HTR-8/SVneo (cell line): ENCODE measurements at regions not wholly inside any gene's neighbourhood (a gene's known extent, or its start where the extent isn't known, plus 50 kb on each side); places are given as distances from the start of the nearest gene placed in this dataset.
A peak's percentile ranks its signal among the peaks of the same experiment; 100 is the strongest.

Experiments used
- DNase-seq: peaks from one replicate; pipeline ENCODE4 v3.0.0; 2011; ENCODE audit warnings: low spot score, mixed read lengths; ENCODE audit not compliant: insufficient read length
- FAIRE-seq: peaks from 2 replicates; lab custom pipeline; 2011; peaks lifted over from hg19 to GRCh38; lab: Jason Lieb, UNC

DNA sequence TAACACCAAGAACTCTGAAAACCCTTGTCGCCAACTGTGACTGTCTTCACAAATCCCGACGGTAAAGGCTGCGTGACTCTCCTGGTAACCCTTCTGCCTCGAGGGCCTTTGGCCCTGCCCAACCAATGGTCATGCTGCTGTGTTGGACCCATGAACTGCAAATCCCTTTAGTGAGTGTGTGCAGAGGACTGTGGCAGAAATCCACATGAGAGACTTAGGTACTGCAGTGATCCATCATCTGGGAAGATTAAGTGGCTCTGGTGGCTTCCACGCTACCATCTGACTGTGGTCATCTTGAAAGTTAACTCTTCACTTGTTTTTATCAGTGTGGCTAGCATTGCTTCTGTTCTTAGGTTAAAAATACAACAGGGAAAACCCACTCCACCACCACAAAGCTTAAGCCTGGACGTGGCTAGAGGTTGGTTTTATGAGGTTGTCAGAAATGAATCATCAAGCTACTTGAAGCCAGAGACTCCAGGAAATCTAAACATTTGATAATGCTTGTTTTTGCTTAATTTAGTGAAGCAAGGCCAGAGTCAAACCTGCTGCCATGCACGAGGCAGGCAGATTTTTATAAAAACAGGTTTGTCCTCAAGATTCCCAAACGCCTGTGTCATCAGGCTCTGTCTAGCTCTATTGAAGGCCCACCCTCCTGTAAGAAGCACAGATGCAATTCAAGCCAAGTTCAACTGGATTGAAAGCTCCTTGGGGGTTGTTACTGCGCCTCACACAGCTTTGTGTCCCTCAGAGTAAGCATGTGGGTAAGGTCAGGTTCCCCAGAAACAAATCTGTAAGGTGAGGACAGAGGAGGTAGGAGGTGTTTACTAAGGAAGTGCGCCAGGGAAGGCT lies 52.7 kb upstream of the ERCC6L2 start:
- FAIRE-seq (no peak), DNase-seq (peak; percentile 61)

DNA sequence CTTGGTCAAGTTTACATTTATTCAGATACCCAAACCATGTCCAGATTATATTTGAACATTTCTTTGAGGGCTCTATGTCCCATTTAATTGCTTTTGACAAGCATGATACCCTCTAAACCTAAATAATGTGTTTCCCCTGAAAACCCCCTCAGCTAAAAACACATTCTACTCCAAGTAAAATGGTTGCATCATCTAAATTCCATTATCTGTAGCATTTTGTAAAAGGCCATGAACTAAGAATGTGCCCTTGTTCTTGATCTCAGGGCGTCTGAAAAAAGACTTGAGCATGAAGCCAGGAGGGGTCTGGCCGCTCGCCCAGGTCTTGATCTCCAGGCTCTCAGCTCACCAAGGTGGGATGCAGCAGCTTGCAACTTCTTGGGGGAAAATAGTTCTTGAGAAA lies 53.5 kb upstream of the ERCC6L2 start:
- no peak for FAIRE-seq
- no peak for DNase-seq

DNA sequence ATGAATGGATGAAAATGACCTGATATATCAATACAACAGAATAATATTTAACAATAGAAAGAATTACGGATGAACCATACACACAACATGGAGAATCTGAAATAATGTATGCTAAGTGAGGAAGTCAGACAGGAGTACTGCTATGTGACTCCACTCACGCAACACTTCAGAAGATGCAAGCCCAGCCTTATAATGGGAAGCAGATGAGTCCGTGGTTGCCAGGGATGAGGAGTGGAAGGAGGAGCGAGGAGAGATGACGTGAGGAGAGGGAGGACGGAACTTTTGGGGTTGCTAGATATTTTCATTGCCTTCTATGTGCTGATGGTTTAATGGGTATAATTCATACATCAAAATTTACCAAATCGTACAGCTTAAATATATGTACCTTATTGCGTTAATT lies 55.4 kb upstream of the ERCC6L2 start:
- no peak for DNase-seq
- no peak for FAIRE-seq

DNA sequence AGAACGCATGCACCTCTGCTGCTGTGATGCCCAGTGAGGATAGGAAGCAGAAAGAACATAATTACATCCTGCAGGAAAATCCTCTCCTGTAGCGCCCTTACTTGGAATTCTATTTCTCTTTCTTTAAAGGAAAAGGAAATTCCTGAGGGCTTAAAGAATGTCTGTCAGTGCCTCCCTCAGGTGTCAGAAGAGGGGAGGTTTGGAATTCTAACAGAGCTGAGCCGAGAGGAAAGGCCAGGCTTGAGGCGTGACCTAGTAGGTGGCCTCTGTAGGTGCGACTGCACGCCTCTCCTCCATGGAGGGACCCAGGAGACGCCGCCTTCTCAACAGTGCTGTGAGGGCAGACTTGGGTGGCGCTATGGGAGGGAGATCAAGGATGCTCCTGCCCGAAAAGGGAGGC lies 55.9 kb upstream of the ERCC6L2 start:
- FAIRE-seq (no peak), DNase-seq (no peak)

DNA sequence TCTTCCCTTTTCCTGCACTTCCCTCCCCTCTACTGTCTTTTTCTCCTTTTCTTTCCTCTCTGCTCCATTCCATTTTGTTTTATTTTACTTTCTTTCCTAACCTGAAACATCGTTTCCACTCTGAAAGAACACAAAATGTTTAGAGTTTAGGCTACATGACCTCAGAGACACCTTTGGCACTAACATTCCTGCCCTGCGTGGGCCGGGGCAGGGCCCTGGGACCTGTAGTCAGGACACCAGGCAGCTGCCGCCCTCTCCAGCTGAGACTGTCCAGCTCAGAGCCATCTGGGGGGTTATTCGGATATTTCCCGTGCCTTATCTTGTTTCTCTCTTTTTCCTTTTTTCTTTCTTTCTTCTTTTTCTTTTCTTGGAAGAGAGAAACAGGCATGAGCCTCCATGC lies 58.3 kb upstream of the ERCC6L2 start:
- no peak for FAIRE-seq
- DNase-seq, result no peak

DNA sequence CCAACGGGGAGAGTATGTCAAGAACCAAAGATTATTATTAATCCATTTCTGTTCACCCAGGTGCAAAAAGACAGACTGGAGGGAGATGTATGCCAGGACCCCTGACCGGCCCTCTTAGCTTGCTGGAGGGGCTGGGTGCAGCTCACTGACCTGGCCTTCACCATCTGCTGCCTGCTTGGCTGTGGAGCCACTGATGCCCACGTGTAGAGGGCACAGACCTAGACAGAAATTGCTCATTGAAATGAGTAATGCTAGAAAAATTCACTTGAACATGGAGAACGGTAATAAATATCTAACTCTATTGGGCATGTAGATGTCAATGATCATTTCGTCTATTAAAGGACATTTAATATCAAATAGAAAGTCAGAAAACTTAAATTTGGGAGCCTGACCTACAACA lies 58.8 kb upstream of the ERCC6L2 start:
- DNase-seq (no peak), FAIRE-seq (no peak)

DNA sequence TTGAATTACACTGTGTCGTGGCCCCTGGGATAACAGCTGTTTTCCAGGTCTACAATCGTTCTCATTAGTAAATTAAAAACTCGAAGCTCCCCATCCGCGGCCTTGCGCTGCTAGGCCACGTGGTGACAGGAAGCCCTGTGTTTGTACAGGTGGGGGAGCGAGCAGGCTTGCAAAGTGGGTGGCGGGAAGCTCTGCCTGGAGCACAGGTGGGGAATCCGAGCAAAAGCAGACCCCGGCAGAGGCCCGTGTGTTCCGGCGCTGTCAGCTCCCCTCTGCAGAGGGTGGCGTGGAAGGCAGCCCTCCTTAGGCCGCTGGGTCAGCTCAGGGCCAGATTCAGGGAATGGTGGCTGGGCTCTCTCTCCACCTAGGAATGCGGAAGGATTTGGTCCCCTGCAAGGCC lies 59.5 kb upstream of the ERCC6L2 start:
- DNase-seq (no peak), FAIRE-seq (no peak)

DNA sequence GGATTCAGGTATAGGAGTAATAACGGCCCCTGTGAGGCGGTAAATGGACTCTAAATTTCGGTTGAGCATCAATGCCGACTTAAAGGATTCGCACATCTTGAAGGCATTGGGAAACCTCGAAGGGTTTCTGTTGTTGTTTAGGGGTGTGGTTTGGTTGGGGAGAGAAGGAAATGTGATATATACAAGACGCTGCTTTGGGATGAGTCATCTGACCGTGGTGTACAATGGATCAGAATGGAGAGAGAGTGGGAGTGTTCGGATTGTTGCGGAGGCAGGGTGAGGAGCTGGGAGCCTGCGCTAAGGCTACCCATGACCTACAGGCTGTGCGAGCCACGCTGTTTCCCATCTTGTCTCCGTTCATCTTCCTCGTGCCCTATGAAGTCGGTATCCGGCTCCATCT lies 60.4 kb upstream of the ERCC6L2 start:
- FAIRE-seq, result no peak

DNA sequence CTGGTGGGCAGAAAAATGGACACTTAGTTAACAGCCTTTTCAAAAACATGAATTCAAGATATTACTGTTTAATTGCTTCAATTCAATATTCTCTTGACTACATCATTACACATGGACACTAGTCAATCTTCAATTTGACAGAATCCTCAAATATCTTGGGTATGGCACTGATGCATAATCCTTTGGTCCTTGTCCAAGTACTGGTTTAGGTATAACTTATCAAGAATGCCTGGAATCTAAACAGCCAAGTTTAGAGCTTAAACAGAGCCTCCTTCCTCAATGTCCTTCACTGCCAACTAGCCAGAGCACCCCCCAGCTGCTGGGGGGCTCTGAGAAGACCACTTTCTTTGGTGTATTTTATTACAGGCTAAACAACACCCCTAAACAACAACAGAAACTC lies 61.6 kb upstream of the ERCC6L2 start:
- DNase-seq (no peak), FAIRE-seq (no peak)

More for the DNA sequence above, 60.4 kb upstream of the ERCC6L2 start:
- peak; percentile 69 for DNase-seq

DNA sequence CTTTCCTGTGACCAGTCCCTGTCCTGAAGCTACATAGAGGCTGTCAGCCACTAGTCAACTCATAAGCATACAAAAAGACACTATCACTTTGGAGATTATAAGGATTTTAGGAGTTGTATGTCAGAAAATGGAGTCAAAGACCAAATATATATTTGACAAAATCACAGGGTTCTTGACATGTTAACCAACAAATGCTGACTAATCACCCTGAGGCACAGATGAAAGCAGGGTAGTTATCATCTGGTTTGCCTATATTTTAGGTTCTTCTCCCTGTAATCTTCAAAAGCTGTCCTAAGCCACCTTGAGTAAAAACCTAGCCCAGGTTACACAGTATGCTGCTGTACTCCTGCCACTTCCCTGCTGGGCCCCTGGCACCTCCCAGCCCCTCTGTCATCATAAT lies 64.7 kb upstream of the ERCC6L2 start:
- DNase-seq (no peak), FAIRE-seq (no peak)

DNA sequence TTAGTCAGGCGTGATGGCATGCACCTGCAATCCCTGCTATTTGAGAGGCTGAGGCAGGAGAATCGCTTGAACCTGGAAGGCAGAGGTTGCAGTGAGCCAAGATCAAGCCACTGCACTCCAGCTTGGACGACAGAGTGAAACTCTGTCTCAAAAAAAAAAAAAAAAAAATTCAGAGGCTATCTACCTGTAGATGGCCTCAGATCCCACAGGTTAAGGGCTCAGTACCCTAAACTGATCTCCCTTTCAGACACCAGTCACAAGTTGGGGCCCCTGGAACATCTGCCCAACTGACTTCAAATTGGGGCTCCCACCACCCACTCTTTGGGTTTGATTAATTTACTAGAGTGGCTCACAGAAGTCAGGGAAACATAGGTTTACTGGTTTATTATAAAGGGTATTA lies 65.4 kb upstream of the ERCC6L2 start:
- FAIRE-seq (no peak), DNase-seq (no peak)

DNA sequence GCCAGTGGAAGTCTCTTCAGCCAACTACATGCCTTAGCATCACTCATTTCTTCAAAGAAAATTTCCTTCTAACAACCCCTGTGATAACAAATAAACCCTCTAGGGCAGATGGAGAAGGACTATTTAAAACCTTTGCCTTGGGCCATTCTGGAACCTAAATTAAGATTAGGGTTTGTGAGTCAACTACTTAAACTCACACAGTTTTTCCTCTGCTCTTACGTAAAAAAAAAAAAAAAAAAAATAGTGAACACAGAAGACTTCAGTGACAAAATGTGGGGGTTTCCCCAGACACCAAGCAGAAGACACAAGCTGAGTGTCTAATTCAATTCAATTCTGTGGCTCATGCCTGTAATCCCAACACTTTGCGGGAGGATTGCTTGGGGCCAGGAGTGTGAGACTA lies 65.8 kb upstream of the ERCC6L2 start:
- DNase-seq (no peak), FAIRE-seq (no peak)

DNA sequence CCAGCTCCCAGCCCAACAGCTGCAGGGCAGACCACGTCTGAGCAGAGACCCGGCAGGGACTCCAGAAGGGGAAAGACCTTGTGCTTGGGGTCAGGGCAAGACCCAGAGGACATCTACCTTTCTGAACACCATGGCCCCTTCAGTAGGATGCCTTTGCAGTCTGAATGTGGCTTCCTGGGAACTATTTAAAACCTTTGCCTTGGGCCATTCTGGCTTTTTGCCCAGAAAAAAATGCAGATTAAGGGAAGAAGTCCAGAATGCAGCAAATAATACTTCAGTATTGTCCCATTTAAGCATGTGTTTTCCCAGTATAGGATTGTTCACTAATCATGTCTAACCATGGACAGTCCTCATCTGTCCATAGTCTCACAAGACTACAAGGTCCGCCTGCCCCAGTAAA lies 67.5 kb upstream of the ERCC6L2 start:
- FAIRE-seq, result no peak
- DNase-seq, result no peak

DNA sequence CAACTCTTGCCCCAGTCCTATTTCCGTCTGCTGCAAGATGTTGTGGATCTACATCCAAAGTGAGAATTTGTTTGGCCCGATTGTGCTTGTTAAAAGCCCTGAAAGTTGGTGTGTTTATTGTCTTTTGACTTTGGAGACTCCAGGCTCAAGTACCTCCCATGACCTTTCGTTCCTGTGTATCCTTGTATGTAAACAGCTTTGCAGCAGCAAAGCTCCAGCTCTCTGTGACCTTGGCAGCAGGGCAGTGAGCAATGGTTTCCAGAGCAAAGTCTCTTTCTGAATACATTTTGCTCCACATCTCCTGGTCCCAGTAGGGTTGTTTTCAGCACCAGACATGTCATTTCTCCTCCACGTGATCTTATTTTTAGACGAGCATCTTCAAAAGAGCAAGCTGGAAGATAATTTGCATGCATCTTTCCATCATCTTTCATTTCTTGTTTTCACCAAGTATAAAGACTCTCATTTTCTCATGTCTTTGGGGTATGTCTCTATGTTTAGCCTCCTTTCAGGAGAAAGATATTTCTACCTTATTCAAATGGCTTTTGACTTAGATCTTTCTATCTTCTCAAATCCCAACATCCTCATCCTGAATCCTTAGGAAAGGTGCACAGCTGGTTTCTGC lies 68.1 kb upstream of the ERCC6L2 start:
- FAIRE-seq (no peak), DNase-seq (no peak)

DNA sequence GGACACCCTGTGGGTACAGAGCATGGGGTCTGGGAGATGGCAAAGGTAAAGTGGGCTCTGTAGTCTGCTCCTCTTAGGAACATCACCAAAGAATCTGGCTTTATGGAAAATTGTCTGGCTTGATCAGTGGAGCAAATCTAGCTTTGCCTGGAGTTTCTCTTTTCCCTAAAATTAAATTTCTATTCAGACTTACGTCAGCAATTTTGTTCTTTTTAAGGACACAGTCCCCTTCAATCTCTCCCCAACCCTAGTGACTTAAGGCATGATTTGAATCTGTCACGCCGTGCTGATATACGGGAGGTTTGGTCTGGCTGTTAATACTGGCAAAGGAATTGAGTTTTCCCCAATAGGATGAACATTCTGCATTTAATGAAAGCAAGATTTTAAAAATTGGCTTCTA lies 72.3 kb upstream of the ERCC6L2 start:
- FAIRE-seq (no peak), DNase-seq (no peak)

DNA sequence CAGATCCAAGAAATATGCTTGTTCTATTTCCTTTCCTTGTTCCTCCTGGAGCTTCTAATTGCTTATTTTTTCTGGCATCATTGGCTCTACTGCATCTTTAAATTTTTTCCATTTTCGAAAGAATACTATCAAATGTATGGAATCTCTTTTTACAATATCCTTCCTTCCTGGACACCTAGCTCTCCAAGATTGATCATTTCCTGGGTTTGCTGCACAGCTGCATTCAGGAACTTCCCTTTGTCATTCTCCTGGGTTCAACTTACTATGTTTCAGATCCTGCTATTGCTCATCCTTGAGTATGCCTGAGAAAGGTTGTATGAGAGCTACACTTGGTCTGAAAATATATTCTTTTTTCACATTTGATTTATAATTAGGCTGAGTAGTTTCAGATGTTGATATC lies 73.7 kb upstream of the ERCC6L2 start:
- no peak for FAIRE-seq
- DNase-seq, result no peak

DNA sequence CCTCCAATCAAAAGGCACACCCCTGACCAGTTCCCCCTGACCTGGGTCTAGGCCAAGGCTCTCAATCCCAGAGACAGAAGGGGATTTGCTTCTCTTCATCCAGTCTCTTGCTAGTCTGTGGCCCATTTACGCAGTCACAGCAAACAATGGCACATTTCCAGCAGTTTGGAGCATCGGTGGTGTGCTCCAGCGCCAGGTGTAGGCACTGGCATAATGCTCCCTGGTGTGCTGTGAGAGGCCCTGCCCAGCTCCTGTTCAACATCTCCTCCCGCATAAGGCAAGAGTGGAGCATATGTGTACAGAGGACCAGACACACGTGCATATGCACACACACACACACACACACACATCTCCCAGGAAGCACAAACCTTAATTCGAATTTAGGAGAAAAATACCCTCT lies 79.5 kb upstream of the ERCC6L2 start:
- DNase-seq, result no peak

DNA sequence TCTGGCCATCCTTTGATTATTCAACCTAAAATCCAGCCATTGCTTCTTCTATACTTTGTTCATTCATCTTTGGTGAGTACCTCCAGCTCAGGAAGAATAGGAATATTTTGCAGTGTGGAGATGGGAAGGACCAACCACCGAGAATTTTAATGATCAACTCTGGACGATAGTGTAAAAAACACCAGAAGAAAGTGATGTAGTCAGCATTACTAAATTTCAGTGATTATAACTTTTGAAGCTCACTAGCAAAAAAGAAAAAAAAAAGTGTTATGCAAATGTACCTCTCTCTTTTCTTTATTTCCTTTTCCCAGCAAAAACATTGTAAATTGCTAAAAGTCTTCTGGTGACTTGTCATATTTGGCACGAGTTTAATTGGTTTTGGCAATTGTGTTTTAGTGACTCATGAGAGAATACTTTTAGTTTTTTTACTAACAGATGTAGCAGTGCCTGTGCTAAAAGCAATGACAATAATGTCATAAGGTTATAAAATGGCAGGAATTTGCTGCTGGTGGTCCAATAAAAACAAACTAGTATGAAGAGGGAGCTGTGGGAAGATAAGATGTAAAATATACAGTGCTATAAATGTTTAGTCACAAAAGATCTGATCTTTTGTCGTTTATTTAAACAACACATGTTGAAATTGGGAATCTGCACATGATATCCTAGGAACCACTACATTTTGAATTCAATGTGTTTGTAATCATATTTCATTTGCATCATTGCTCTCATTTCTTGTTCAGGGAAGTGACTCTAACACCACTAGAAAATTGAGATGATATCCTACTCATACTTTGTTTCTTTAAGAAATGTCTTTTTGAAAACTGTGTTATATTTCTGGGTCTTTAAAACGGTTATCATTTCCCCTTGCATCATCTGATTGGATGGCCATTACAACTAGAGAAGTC lies 81.3 kb upstream of the ERCC6L2 start:
- FAIRE-seq, result no peak

More for the DNA sequence above, 79.5 kb upstream of the ERCC6L2 start:
- no peak for FAIRE-seq

DNA sequence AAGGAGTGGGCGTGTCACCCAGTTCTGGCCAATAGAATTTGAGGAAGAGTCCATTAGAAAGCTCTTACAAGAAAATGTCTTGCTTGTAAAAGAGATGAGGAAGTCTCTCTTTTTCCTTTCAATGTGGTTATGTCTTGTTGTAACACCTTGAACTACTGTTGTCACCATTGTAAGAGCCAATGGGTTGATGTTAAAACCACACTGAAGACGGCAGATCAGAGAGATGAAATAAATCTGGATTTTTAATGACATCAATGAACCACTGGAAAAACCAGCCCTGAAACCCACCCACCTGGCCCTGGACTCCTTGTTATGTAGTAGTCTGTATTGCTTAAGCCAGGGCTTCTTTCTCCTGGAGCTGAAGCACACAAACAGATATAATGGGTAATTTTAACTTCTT lies 83.8 kb upstream of the ERCC6L2 start:
- no peak for FAIRE-seq
- no peak for DNase-seq

More for the DNA sequence above, 81.3 kb upstream of the ERCC6L2 start:
- DNase-seq, result peak; percentile 46

DNA sequence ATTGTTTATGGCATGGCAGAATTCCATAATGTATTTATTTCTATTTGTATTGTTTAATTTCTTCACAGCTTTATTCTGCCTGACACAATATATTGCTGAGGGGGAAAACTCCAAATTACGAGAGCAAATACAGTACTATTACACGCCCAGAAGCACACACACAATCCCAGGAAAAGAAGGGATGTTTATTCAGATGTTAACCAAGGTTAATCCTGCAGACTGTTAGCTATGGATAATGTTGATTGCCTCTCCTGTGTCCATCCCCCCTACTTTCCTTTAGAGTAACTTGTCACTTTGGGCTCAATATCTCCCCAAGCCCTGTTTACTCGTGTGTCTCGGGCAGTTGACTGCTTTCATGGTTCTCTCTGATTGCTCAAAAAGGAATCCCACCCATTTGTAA lies 84.2 kb upstream of the ERCC6L2 start:
- DNase-seq (no peak), FAIRE-seq (no peak)

DNA sequence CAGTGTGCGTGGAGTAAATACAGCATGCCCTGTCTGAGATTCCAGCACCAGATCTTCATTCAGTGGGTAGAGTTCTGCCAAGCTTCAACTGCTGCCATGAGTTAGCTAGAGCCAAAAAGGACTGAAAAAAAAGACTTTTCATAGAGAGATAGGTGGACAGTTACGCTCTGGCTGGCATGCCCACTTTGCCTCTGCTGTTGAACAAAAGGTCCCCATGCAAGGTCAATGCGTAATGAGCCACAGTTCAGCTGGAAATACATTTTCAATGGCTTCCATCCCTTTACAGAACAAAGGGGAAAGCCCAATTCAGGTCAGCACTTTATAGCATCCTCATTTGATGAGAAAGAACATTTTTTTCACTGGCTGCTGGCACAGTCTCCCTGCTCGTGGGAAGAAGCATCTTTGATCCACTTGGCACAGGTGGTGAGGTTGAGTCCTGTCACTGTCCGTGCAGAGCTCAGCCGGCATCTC lies 86.9 kb upstream of the ERCC6L2 start:
- DNase-seq (no peak), FAIRE-seq (no peak)
